Endodermal cell (in vitro differentiated cells): ENCODE measurements at regions not wholly inside any gene's neighbourhood (a gene's known extent, or its start where the extent isn't known, plus 50 kb on each side); places are given as distances from the start of the nearest gene placed in this dataset.
A peak's percentile ranks its signal among the peaks of the same experiment; 100 is the strongest.

ENCODE experiments used
- DNase-seq: peaks from one replicate; pipeline ENCODE4 v3.0.0-alpha.2; 2017
- H3K27ac ChIP-seq: 2 replicates; pipeline ENCODE4 v1.5.1; 2013; ENCODE audit warnings: mild to moderate bottlenecking, low read depth, low read length, moderate library complexity
- H3K27me3 ChIP-seq: 2 replicates; pipeline ENCODE4 v1.6.1; 2013; ENCODE audit warnings: mild to moderate bottlenecking, low read length, moderate library complexity; ENCODE audit not compliant: insufficient read depth, control insufficient read depth, poor library complexity, severe bottlenecking
- H3K36me3 ChIP-seq: 2 replicates; pipeline ENCODE4 v1.7.0; 2013; ENCODE audit warnings: mild to moderate bottlenecking, low read length, moderate library complexity; ENCODE audit not compliant: control insufficient read depth, insufficient read depth
- H3K4me1 ChIP-seq: one replicate; pipeline ENCODE4 v1.7.0; 2013; ENCODE audit warnings: low read length; ENCODE audit not compliant: control insufficient read depth, insufficient read depth
- H3K4me3 ChIP-seq: 2 replicates; pipeline ENCODE4 v1.5.1; 2013; ENCODE audit warnings: mild to moderate bottlenecking, low read length, moderate library complexity
- H3K9ac ChIP-seq: 2 replicates; pipeline ENCODE4 v1.6.1; 2013; ENCODE audit warnings: mild to moderate bottlenecking, low read length, moderate library complexity; ENCODE audit not compliant: poor library complexity, severe bottlenecking; ENCODE audit errors: extremely low read depth
- H3K9me3 ChIP-seq: 2 replicates; pipeline ENCODE4 v1.6.1; 2013; ENCODE audit warnings: mild to moderate bottlenecking, low read length, moderate library complexity; ENCODE audit not compliant: control insufficient read depth
- H3K27ac Mint-ChIP-seq: 2 replicates; pipeline ENCODE4 v1.8.0; 2020; ENCODE audit warnings: mixed read lengths
- H3K27me3 Mint-ChIP-seq: 2 replicates; pipeline ENCODE4 v1.8.0; 2021; ENCODE audit warnings: mild to moderate bottlenecking, mixed read lengths; ENCODE audit not compliant: insufficient read depth
- H3K36me3 Mint-ChIP-seq: 2 replicates; pipeline ENCODE4 v1.8.0; 2020; ENCODE audit warnings: low read depth, mixed read lengths
- H3K4me1 Mint-ChIP-seq: 2 replicates; pipeline ENCODE4 v1.8.0; 2020; ENCODE audit warnings: mixed read lengths
- H3K4me3 Mint-ChIP-seq: 2 replicates; pipeline ENCODE4 v1.8.0; 2020; ENCODE audit warnings: mild to moderate bottlenecking, moderate library complexity, mixed read lengths
- H3K9me3 Mint-ChIP-seq: 2 replicates; pipeline ENCODE4 v1.8.0; 2020; ENCODE audit warnings: mild to moderate bottlenecking, mixed read lengths
- WGBS, 2 experiments: methylation state at CpG; one replicate each; pipeline versions ENCODE4 v1.1.5 to v1.1.7; 2013; ENCODE audit warnings: missing lambda C conversion rate in 2 of 2, mixed read lengths in 1 of 2; ENCODE audit not compliant: insufficient coverage in 1 of 2, insufficient read length in 1 of 2; 5-methylcytosine and 5-hydroxymethylcytosine counted together
- TF ChIP-seq, protein P1 (sequence below): fragments of 200-600 bp; sonication (generic); conservative IDR thresholded peaks from 2 replicates; pipeline ENCODE4 v1.5.0; 2021; ENCODE audit warnings: antibody characterized with exemption, mild to moderate bottlenecking

DNA sequence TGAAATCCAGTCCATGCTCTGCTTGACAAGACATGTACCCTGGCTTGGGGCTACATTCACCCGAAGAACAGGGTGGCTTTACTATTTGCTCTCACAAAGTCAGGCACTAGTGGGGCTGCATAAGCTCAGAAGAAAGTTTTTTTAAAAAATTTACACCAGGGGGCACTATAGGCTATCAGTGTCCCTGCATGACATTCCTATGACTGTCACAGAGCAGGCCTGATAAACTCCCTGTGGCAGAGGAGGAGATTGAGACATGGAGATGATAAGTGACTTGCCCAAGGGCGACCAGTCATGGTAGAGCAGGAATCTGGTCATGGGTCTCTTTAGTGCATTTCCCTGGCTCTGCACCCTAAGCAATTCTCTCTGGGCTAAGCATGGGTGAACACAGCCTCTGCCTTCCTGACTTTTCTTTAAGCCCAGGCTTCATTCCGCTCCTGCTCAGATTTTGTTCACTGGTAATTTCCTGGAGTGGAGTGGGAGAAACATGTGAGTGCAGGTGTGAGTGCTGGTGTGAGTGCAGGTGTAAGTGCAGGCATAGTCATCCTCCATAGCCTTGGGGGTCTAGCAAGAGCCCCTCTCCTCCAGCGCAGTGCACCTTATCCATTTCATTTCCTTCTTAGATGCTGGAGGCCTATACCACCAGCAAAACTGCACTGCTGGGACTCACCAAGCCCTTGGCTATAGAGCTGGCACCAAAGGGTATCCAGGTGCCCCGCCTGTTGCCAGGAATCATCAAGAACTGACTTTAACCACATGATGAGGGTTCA lies 91.6 kb downstream of the DHRS2 start:
- H3K4me3 Mint-ChIP-seq: no peak overlapping the region
- Histone ChIP-seq H3K9ac (no peak overlapping the region), H3K27me3 (no peaks in the 10 kb centered on the region), H3K27ac (no peak overlapping the region), H3K9me3 (no peaks in the 10 kb centered on the region), H3K4me1 (no peaks in the 10 kb centered on the region), H3K4me3 (no peak overlapping the region), H3K36me3 (no peaks in the 10 kb centered on the region)
- H3K36me3 Mint-ChIP-seq: no peaks in the 10 kb centered on the region
- 78 to 83% methylated on average over 3 to 5 of the region's 5 CpGs for WGBS, 2 experiments
- no peaks in the 10 kb centered on the region for H3K27me3 Mint-ChIP-seq
- H3K4me1 Mint-ChIP-seq: no peaks in the 10 kb centered on the region
- no peak overlapping the region for H3K27ac Mint-ChIP-seq
- peak; percentile 69 for DNase-seq
- TF ChIP-seq, protein P1, sequence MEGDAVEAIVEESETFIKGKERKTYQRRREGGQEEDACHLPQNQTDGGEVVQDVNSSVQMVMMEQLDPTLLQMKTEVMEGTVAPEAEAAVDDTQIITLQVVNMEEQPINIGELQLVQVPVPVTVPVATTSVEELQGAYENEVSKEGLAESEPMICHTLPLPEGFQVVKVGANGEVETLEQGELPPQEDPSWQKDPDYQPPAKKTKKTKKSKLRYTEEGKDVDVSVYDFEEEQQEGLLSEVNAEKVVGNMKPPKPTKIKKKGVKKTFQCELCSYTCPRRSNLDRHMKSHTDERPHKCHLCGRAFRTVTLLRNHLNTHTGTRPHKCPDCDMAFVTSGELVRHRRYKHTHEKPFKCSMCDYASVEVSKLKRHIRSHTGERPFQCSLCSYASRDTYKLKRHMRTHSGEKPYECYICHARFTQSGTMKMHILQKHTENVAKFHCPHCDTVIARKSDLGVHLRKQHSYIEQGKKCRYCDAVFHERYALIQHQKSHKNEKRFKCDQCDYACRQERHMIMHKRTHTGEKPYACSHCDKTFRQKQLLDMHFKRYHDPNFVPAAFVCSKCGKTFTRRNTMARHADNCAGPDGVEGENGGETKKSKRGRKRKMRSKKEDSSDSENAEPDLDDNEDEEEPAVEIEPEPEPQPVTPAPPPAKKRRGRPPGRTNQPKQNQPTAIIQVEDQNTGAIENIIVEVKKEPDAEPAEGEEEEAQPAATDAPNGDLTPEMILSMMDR: peak; percentile 74
- H3K9me3 Mint-ChIP-seq: peaks cover 9% of the 10 kb centered on the region

DNA sequence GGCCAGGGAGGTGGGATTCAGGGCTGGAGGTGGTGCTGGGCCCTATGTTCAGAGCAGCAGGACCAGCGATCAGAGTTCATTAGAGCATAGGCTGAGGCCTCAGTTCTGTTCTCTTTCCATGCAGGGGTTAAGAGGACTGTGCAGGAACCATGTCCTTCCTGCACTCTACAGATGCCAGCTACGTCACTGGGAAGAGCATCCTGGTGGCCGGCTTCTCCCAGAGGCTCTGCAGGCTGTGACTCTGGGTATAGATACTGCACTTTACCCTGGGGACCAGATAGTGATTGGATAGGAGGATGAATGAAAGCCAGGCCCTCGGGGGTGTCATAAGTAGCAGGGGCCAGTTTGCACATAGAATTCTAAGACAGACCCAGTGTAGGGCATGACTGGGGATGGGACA lies 92.6 kb downstream of the DHRS2 start:
- Mint-ChIP-seq H3K27me3 (no peaks in the 10 kb centered on the region), H3K9me3 (peaks cover 10% of the 10 kb centered on the region), H3K36me3 (no peaks in the 10 kb centered on the region), H3K27ac (no peak overlapping the region), H3K4me3 (no peak overlapping the region), H3K4me1 (no peaks in the 10 kb centered on the region)
- TF ChIP-seq, protein P1: no peak
- no peak for DNase-seq
- Histone ChIP-seq H3K4me1 (no peaks in the 10 kb centered on the region), H3K9me3 (no peaks in the 10 kb centered on the region), H3K36me3 (no peaks in the 10 kb centered on the region), H3K27ac (no peak overlapping the region), H3K27me3 (no peaks in the 10 kb centered on the region), H3K4me3 (no peak overlapping the region), H3K9ac (no peak overlapping the region)
- WGBS, 2 experiments: 63 to 79% methylated on average over 3 to 4 of the region's 4 CpGs

DNA sequence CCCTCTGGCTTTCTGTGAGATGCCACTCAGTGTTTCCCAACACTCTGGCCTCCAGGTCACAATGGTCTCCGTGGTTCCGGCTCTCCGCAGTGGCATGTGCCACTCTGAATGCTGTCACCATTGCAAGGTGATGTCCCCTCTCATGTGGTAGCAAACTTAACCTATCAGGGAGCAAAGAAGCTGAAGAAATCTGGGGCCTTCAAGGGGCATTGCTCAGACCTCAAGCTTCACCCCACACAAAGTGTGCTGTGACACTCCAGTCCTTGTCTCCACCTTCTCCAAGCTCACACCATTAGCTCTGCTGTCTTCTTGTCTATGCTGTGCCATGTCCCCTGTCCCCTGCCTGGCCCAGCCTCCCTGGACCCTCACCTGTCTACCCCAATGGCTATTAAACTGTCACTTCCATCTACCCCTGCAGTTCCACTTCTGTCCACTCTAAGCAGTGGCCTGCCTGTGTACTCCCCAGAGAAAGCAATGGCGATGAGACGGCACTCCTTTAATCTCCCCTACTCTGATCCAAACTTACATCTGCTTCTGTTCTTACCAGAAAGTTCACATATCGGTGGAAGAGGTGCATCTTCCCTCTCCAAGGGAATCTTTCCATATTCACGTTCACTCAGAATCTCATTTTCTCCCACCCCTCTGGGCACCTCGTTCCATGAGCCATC lies 93.7 kb downstream of the DHRS2 start:
- WGBS, 2 experiments: 82 to 86% methylated on average over 8 of the region's 8 CpGs
- no peaks in the 10 kb centered on the region for H3K27me3 ChIP-seq
- Mint-ChIP-seq H3K27ac (no peak overlapping the region), H3K36me3 (no peaks in the 10 kb centered on the region), H3K4me1 (no peaks in the 10 kb centered on the region), H3K9me3 (peaks cover 17% of the 10 kb centered on the region), H3K4me3 (no peak overlapping the region), H3K27me3 (no peaks in the 10 kb centered on the region)
- DNase-seq: peak; percentile 58
- TF ChIP-seq, protein P1: peak; percentile 46
- H3K4me1 ChIP-seq: no peaks in the 10 kb centered on the region
- H3K9ac ChIP-seq: no peak overlapping the region
- no peak overlapping the region for H3K27ac ChIP-seq
- no peaks in the 10 kb centered on the region for H3K36me3 ChIP-seq
- H3K9me3 ChIP-seq: no peaks in the 10 kb centered on the region
- no peak overlapping the region for H3K4me3 ChIP-seq
